ENCODE measurements at regions not wholly inside any gene's neighbourhood (a gene's known extent, or its start where the extent isn't known, plus 50 kb on each side); places are given as distances from the start of the nearest gene placed in this dataset.

GRCh38 chr10:2469802-2470201 lies 597.5 kb upstream of the PFKP start:
- DNase-seq (ENCODE audit: low spot score in 2 of 2), result no peak
- intact Hi-C loops (cut with DNase I; ENCODE audit: low total_unique reads), result no loop called here
- Histone ChIP-seq H3K27me3 (no peaks in the 10 kb centered on the region), H3K36me3 (no peaks in the 10 kb centered on the region), H3K4me3 (no peak overlapping the region), H3K4me1 (no peaks in the 10 kb centered on the region), H3K9me3 (peaks cover 4 to 23% of the 10 kb centered on the region in 2 donors), H3K27ac (no peak overlapping the region)
- TF ChIP-seq POLR2AphosphoS5 (IDR thresholded peaks at IDR 0.05) (no peak), CTCF (IDR thresholded peaks at IDR 0.05) (no peak), POLR2A (IDR thresholded peaks at IDR 0.05) (no peak)

GRCh38 chr10:2464483-2464882 lies 602.9 kb upstream of the PFKP start:
- Histone ChIP-seq H3K4me3 (no peak overlapping the region), H3K27me3 (no peaks in the 10 kb centered on the region), H3K9me3 (peaks cover 4 to 6% of the 10 kb centered on the region in 2 donors), H3K27ac (no peak overlapping the region), H3K4me1 (no peaks in the 10 kb centered on the region), H3K36me3 (no peaks in the 10 kb centered on the region)
- TF ChIP-seq CTCF (IDR thresholded peaks at IDR 0.05), result no peak
- no peak for TF ChIP-seq POLR2AphosphoS5 (IDR thresholded peaks at IDR 0.05)
- no peak for TF ChIP-seq POLR2A (IDR thresholded peaks at IDR 0.05)
- DNase-seq (ENCODE audit: low spot score in 2 of 2), result no peak
- intact Hi-C loops (cut with DNase I; ENCODE audit: low total_unique reads), result no loop called here

GRCh38 chr10:2463316-2463715 lies 604.0 kb upstream of the PFKP start:
- Histone ChIP-seq H3K27me3 (no peaks in the 10 kb centered on the region), H3K36me3 (no peaks in the 10 kb centered on the region), H3K9me3 (peaks cover 2 to 6% of the 10 kb centered on the region in 2 donors), H3K4me3 (no peak overlapping the region), H3K27ac (no peak overlapping the region), H3K4me1 (no peaks in the 10 kb centered on the region)
- intact Hi-C loops (cut with DNase I; ENCODE audit: low total_unique reads), result no loop called here
- DNase-seq (ENCODE audit: low spot score in 2 of 2), result no peak
- TF ChIP-seq CTCF (IDR thresholded peaks at IDR 0.05) (no peak), POLR2AphosphoS5 (IDR thresholded peaks at IDR 0.05) (no peak), POLR2A (IDR thresholded peaks at IDR 0.05) (no peak)

- intact Hi-C loops (cut with DNase I; ENCODE audit: low total_unique reads), result no loop called here
- peaks cover 0 to 6% of the 10 kb centered on the region in 2 donors for H3K9me3 ChIP-seq
- no peak for TF ChIP-seq CTCF (IDR thresholded peaks at IDR 0.05)
- TF ChIP-seq POLR2AphosphoS5 (IDR thresholded peaks at IDR 0.05), result no peak
- TF ChIP-seq POLR2A (IDR thresholded peaks at IDR 0.05), result no peak
- no peak overlapping the region for H3K27ac ChIP-seq
- H3K4me3 ChIP-seq, result no peak overlapping the region
- no peaks in the 10 kb centered on the region for H3K4me1 ChIP-seq
- H3K27me3 ChIP-seq, result no peaks in the 10 kb centered on the region
- H3K36me3 ChIP-seq, result no peaks in the 10 kb centered on the region
- DNase-seq (ENCODE audit: low spot score in 2 of 2), result no peak
Observed at GRCh38 chr10:2462581-2462980, 604.8 kb upstream of the PFKP start.

GRCh38 chr10:2460812-2461211 lies 606.5 kb upstream of the PFKP start:
- intact Hi-C loops (cut with DNase I; ENCODE audit: low total_unique reads), result no loop called here
- no peak overlapping the region for H3K27ac ChIP-seq
- TF ChIP-seq POLR2AphosphoS5 (IDR thresholded peaks at IDR 0.05), result no peak
- TF ChIP-seq CTCF (IDR thresholded peaks at IDR 0.05), result no peak
- TF ChIP-seq POLR2A (IDR thresholded peaks at IDR 0.05), result no peak
- no peaks in the 10 kb centered on the region for H3K27me3 ChIP-seq
- no peaks in the 10 kb centered on the region for H3K36me3 ChIP-seq
- H3K9me3 ChIP-seq, result peaks cover 0 to 6% of the 10 kb centered on the region in 2 donors
- DNase-seq (ENCODE audit: low spot score in 2 of 2), result no peak
- H3K4me1 ChIP-seq, result no peaks in the 10 kb centered on the region
- no peak overlapping the region for H3K4me3 ChIP-seq
